GM18520 (cell line): ENCODE measurements at regions not wholly inside any gene's neighbourhood (a gene's known extent, or its start where the extent isn't known, plus 50 kb on each side); places are given as distances from the start of the nearest gene placed in this dataset.
"Not testable (repeated sequence)": the region's sequence is repeated elsewhere in the genome, so short reads cannot be mapped to it uniquely, and the experiment has no call there.

Experiments used
- ATAC-seq: cut with Tn5 transposase; IDR thresholded peaks from one replicate; pipeline ENCODE4 v1.9.1; 2021; ENCODE audit not compliant: unreplicated experiment

GRCh38 chr12:61161961-61162360 is 1098.2 kb upstream of the USP15 start:
- ATAC-seq: no peak

- ATAC-seq: no peak
These were observed 1071.2 kb upstream of the USP15 start for GRCh38 chr12:61188801-61189595.

- no peak for ATAC-seq
These were observed 1046.6 kb upstream of the USP15 start for GRCh38 chr12:61213646-61214045.

GRCh38 chr12:61220337-61220736 is 1039.9 kb upstream of the USP15 start:
- no peak for ATAC-seq

- ATAC-seq: no peak
These were observed 1028.2 kb upstream of the USP15 start for GRCh38 chr12:61232040-61232439.

GRCh38 chr12:61250303-61250702 is 1009.9 kb upstream of the USP15 start:
- no peak for ATAC-seq

GRCh38 chr12:61251076-61251475 is 1009.1 kb upstream of the USP15 start:
- ATAC-seq: no peak

- no peak for ATAC-seq
These were observed 1006.0 kb upstream of the USP15 start for GRCh38 chr12:61254225-61254624.

GRCh38 chr12:61264294-61264693 is 995.9 kb upstream of the USP15 start:
- not testable (repeated sequence) for ATAC-seq

GRCh38 chr12:61267474-61267873 is 992.7 kb upstream of the USP15 start:
- no peak for ATAC-seq

- ATAC-seq: no peak
These were observed 987.8 kb upstream of the USP15 start for GRCh38 chr12:61272441-61272840.

- no peak for ATAC-seq
These were observed 977.2 kb upstream of the USP15 start for GRCh38 chr12:61282790-61283575.

GRCh38 chr12:61290473-61290872 is 969.7 kb upstream of the USP15 start:
- no peak for ATAC-seq

- ATAC-seq: no peak
These were observed 968.6 kb upstream of the USP15 start for GRCh38 chr12:61291647-61292046.

GRCh38 chr12:61294011-61294410 is 966.2 kb upstream of the USP15 start:
- ATAC-seq: not testable (repeated sequence)

- no peak for ATAC-seq
These were observed 958.4 kb upstream of the USP15 start for GRCh38 chr12:61301817-61302216.

GRCh38 chr12:61302282-61302681 is 957.9 kb upstream of the USP15 start:
- no peak for ATAC-seq

GRCh38 chr12:61308220-61308619 is 952.0 kb upstream of the USP15 start:
- no peak for ATAC-seq

- no peak for ATAC-seq
These were observed 948.8 kb upstream of the USP15 start for GRCh38 chr12:61311413-61311812.

GRCh38 chr12:61348871-61349270 is 911.3 kb upstream of the USP15 start:
- no peak for ATAC-seq

GRCh38 chr12:61355105-61355504 is 905.1 kb upstream of the USP15 start:
- ATAC-seq: no peak

GRCh38 chr12:61356485-61356884 is 903.7 kb upstream of the USP15 start:
- ATAC-seq: no peak
